ENCODE measurements at regions not wholly inside any gene's neighbourhood (a gene's known extent, or its start where the extent isn't known, plus 50 kb on each side); places are given as distances from the start of the nearest gene placed in this dataset.

DNA sequence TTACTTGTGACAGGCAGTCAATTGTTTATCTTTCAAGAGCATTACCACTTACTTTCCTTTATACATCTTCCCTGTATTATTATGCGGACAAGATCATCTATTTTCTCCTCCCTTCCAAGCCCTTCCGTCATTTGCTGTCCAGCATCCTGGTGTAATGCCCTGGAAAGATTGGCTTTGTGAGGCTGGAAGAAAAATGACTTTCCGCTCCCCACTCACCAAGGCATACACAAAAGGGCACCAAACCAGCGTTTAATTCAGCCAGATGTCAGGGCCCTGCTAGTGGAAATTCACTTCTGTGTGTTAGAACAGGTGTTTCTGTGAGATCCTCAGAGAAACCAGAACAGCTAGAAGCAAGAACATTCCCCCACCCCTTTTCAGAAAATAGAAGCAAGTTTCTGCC lies 128.1 kb upstream of the NANOS1 start (continued):
- TF ChIP-seq CHD7 (IDR thresholded peaks at IDR 0.05; ENCODE audit: insufficient replicate concordance, low read length), result no peak
- TF ChIP-seq JUND (IDR thresholded peaks at IDR 0.05; ENCODE audit: low read length), result no peak
- TF ChIP-seq YY1 (IDR thresholded peaks at IDR 0.05; ENCODE audit: low read depth, low read length), result no peak
- no peak for TF ChIP-seq GTF2F1 (IDR thresholded peaks at IDR 0.05; ENCODE audit: borderline replicate concordance, low read depth, low read length)
- TF ChIP-seq EGR1 (IDR thresholded peaks at IDR 0.05; ENCODE audit: borderline replicate concordance, low read depth, low read length), result no peak
- TF ChIP-seq RNF2 (IDR thresholded peaks at IDR 0.05; ENCODE audit: borderline replicate concordance, low read depth, low read length, missing control alignments, poor library complexity, severe bottlenecking), result no peak
- no peak for TF ChIP-seq TBP (IDR thresholded peaks at IDR 0.05; ENCODE audit: low read depth, low read length)
- TF ChIP-seq CEBPB (IDR thresholded peaks at IDR 0.05; ENCODE audit: low read depth, low read length), result no peak
- no peak for TF ChIP-seq SAP30 (IDR thresholded peaks at IDR 0.05; ENCODE audit: insufficient read depth, insufficient replicate concordance, low read length)
- TF ChIP-seq RFX5 (IDR thresholded peaks at IDR 0.05; ENCODE audit: borderline replicate concordance, low read depth, low read length), result no peak
- TF ChIP-seq RBBP5 (IDR thresholded peaks at IDR 0.05; ENCODE audit: borderline replicate concordance, low read depth, low read length), result no peak
- TF ChIP-seq KDM1A (IDR thresholded peaks at IDR 0.05; ENCODE audit: borderline replicate concordance, low read length), result no peak

Data from H1 (cell line).